ENCODE measurements at regions not wholly inside any gene's neighbourhood (a gene's known extent, or its start where the extent isn't known, plus 50 kb on each side); places are given as distances from the start of the nearest gene placed in this dataset.

DNA sequence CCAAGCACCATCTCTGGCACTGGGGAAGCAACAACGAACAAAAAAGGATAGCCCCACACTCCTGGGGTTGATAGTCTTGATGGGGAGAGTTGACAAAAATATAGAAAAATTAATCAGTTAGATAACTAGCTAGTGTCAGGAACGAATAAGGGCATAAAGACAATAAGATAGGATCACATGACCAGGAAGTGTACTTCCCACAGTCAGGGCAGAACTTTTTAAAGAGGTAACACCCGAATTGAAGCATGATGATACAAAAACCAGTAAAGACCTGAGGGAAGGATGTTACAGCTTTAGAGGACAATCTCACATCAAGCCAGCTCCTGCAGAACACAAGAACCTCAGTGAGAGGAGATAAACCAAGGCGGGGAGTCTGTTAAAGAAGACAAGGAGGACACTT, 295.4 kb upstream of the CRIM1 start:
- TF ChIP-seq, protein P1, sequence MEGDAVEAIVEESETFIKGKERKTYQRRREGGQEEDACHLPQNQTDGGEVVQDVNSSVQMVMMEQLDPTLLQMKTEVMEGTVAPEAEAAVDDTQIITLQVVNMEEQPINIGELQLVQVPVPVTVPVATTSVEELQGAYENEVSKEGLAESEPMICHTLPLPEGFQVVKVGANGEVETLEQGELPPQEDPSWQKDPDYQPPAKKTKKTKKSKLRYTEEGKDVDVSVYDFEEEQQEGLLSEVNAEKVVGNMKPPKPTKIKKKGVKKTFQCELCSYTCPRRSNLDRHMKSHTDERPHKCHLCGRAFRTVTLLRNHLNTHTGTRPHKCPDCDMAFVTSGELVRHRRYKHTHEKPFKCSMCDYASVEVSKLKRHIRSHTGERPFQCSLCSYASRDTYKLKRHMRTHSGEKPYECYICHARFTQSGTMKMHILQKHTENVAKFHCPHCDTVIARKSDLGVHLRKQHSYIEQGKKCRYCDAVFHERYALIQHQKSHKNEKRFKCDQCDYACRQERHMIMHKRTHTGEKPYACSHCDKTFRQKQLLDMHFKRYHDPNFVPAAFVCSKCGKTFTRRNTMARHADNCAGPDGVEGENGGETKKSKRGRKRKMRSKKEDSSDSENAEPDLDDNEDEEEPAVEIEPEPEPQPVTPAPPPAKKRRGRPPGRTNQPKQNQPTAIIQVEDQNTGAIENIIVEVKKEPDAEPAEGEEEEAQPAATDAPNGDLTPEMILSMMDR (IDR thresholded peaks at IDR 0.05; ENCODE audit: poor library complexity, severe bottlenecking): no peak
- TF ChIP-seq TAF1 (IDR thresholded peaks at IDR 0.05; ENCODE audit: low read depth): no peak
